CD14-positive monocyte (primary cell): ENCODE measurements at regions not wholly inside any gene's neighbourhood (a gene's known extent, or its start where the extent isn't known, plus 50 kb on each side); places are given as distances from the start of the nearest gene placed in this dataset.

Experiments used
- DNase-seq, 3 donors: peaks; one replicate each; pipeline ENCODE4 v3.0.0-alpha.2; 2011 to 2022
- H2AFZ ChIP-seq: 2 replicates; pipeline ENCODE4 v1.6.0; 2012; ENCODE audit warnings: mild to moderate bottlenecking, low read depth, low read length, inconsistent platforms; ENCODE audit not compliant: insufficient read depth, poor library complexity, severe bottlenecking
- H3K27ac ChIP-seq, 2 donors: 1 replicate in 1 of 2; 2 replicates in 1 of 2; pipeline ENCODE4 v1.5.1; 2012 to 2013; ENCODE audit warnings: low read length in 2 of 2, control low read depth in 1 of 2, inconsistent platforms in 1 of 2, low read depth in 1 of 2, mild to moderate bottlenecking in 1 of 2
- H3K27me3 ChIP-seq, 2 donors: one replicate each; pipeline versions ENCODE4 v1.6.0 to v1.6.1; 2011 to 2013; ENCODE audit warnings: low read length in 2 of 2; ENCODE audit not compliant: control insufficient read depth in 2 of 2, insufficient read depth in 2 of 2
- H3K36me3 ChIP-seq, 2 donors: replicated peaks in 1 of 2; 1 replicate in 1 of 2; 2 replicates in 1 of 2; pipeline versions ENCODE4 v1.5.1 to v1.6.1; 2012 to 2013; ENCODE audit warnings: low read length in 2 of 2, control low read depth in 1 of 2, inconsistent platforms in 1 of 2, mild to moderate bottlenecking in 1 of 2; ENCODE audit not compliant: insufficient read depth in 2 of 2, control insufficient read depth in 1 of 2
- H3K4me1 ChIP-seq, 2 donors: 1 replicate in 1 of 2; 2 replicates in 1 of 2; pipeline versions ENCODE4 v1.5.1 to v1.6.1; 2012 to 2013; ENCODE audit warnings: low read length in 2 of 2, control low read depth in 1 of 2, inconsistent platforms in 1 of 2, mild to moderate bottlenecking in 1 of 2, moderate library complexity in 1 of 2; ENCODE audit not compliant: insufficient read depth in 2 of 2, control insufficient read depth in 1 of 2
- H3K4me2 ChIP-seq: replicated peaks from 2 replicates; pipeline ENCODE3; 2012; ENCODE audit warnings: low read length, moderate library complexity, mild to moderate bottlenecking; ENCODE audit not compliant: poor library complexity, severe bottlenecking; ENCODE audit errors: extremely low read depth
- H3K4me3 ChIP-seq, 3 experiments: fragments of 200-600 bp in 1 of 3; sonication (generic) in 1 of 3; replicated peaks in 1 of 3; 1 replicate in 2 of 3; 2 replicates in 1 of 3; pipeline ENCODE4 v1.5.1; 2011 to 2013; ENCODE audit warnings: low read length in 3 of 3, mild to moderate bottlenecking in 3 of 3, control low read depth in 2 of 3, low read depth in 2 of 3, inconsistent platforms in 1 of 3, moderate library complexity in 1 of 3
- H3K79me2 ChIP-seq: 2 replicates; pipeline ENCODE4 v1.6.0; 2012; ENCODE audit warnings: mild to moderate bottlenecking, control low read depth, inconsistent platforms, low read length, moderate library complexity; ENCODE audit not compliant: insufficient read depth
- H3K9ac ChIP-seq: 2 replicates; pipeline ENCODE4 v1.6.0; 2017; ENCODE audit warnings: low read length, mild to moderate bottlenecking; ENCODE audit not compliant: insufficient read depth, poor library complexity, severe bottlenecking
- H3K9me3 ChIP-seq, 2 donors: replicated peaks in 1 of 2; 1 replicate in 1 of 2; 2 replicates in 1 of 2; pipeline versions ENCODE4 v1.5.1 to v1.6.1; 2012 to 2013; ENCODE audit warnings: low read length in 2 of 2, control low read depth in 1 of 2; ENCODE audit not compliant: control insufficient read depth in 1 of 2, insufficient read depth in 1 of 2
- H4K20me1 ChIP-seq: 2 replicates; pipeline ENCODE4 v1.6.0; 2012; ENCODE audit warnings: mild to moderate bottlenecking, low read length, control low read depth, moderate library complexity; ENCODE audit not compliant: insufficient read depth
- H3K27ac Mint-ChIP-seq, 7 donors: one replicate each; pipeline ENCODE4 v1.8.0; 2020; ENCODE audit warnings: mild to moderate bottlenecking in 7 of 7, mixed read lengths in 7 of 7, moderate library complexity in 6 of 7, inconsistent platforms in 2 of 7
- H3K27me3 Mint-ChIP-seq, 3 donors: one replicate each; pipeline ENCODE4 v1.8.0; 2021 to 2022; ENCODE audit warnings: low read depth in 3 of 3, mild to moderate bottlenecking in 3 of 3, mixed read lengths in 3 of 3, moderate library complexity in 3 of 3, inconsistent platforms in 1 of 3
- H3K36me3 Mint-ChIP-seq, 2 donors: one replicate each; pipeline ENCODE4 v1.8.0; 2020; ENCODE audit warnings: mixed read lengths in 2 of 2, inconsistent platforms in 1 of 2, mild to moderate bottlenecking in 1 of 2
- H3K4me1 Mint-ChIP-seq: one replicate; pipeline ENCODE4 v1.8.0; 2020; ENCODE audit warnings: mild to moderate bottlenecking, mixed read lengths
- H3K4me3 Mint-ChIP-seq, 2 donors: one replicate each; pipeline ENCODE4 v1.8.0; 2020; ENCODE audit warnings: mild to moderate bottlenecking in 2 of 2, mixed read lengths in 2 of 2, moderate library complexity in 1 of 2
- H3K9me3 Mint-ChIP-seq, 7 donors: one replicate each; pipeline ENCODE4 v1.8.0; 2020 to 2022; ENCODE audit warnings: mixed read lengths in 7 of 7, mild to moderate bottlenecking in 6 of 7, moderate library complexity in 6 of 7, inconsistent platforms in 2 of 7
- CTCF ChIP-seq: fragments of 200-600 bp; IDR thresholded peaks from one replicate; pipeline ENCODE4 v1.8.0; 2022; ENCODE audit warnings: antibody characterized with exemption, mild to moderate bottlenecking
- WGBS: methylation state at CpG from one replicate; pipeline ENCODE4 v1.1.5; 2013; ENCODE audit warnings: missing lambda C conversion rate; ENCODE audit not compliant: insufficient coverage; 5-methylcytosine and 5-hydroxymethylcytosine counted together
- intact Hi-C, 2 donors: fragments of 100-400 bp; cut with micrococcal nuclease; formaldehyde crosslinking; loops; one replicate each; pipeline versions ENCODE4 v1.15.0 to v1.15.1; 2023

GRCh38 chr18:25658476-25658875 is 306.5 kb upstream of the ZNF521 start:
- Histone ChIP-seq H3K9me3 (peaks cover 0 to 3% of the 10 kb centered on the region in 2 donors), H3K9ac (no peak overlapping the region), H3K79me2 (no peaks in the 10 kb centered on the region), H3K4me1 (no peaks in the 10 kb centered on the region), H3K4me2 (no peak overlapping the region), H3K36me3 (no peaks in the 10 kb centered on the region), H3K4me3 (no peak overlapping the region), H3K27me3 (no peaks in the 10 kb centered on the region), H3K27ac (no peak overlapping the region), H4K20me1 (no peaks in the 10 kb centered on the region), H2AFZ (no peak overlapping the region)
- no CpG with 5 or more reads among the region's 4 CpGs for WGBS
- no peak for DNase-seq
- Mint-ChIP-seq H3K27ac (no peak overlapping the region), H3K4me3 (no peak overlapping the region), H3K36me3 (no peaks in the 10 kb centered on the region), H3K9me3 (peaks cover 1 to 14% (median 5%) of the 10 kb centered on the region in 7 donors), H3K27me3 (peaks cover 0 to 2% (median 2%) of the 10 kb centered on the region in 3 donors), H3K4me1 (no peaks in the 10 kb centered on the region)
- intact Hi-C loops = no loop called here
- no peak for TF ChIP-seq CTCF

GRCh38 chr18:25651553-25651952 is 299.6 kb upstream of the ZNF521 start:
- Histone ChIP-seq H3K79me2 (no peaks in the 10 kb centered on the region), H3K9me3 (peaks cover 0 to 2% of the 10 kb centered on the region in 2 donors), H2AFZ (no peak overlapping the region), H3K4me3 (no peak overlapping the region), H3K27me3 (no peaks in the 10 kb centered on the region), H3K36me3 (no peaks in the 10 kb centered on the region), H3K4me2 (no peak overlapping the region), H3K27ac (no peak overlapping the region), H3K9ac (no peak overlapping the region), H3K4me1 (no peaks in the 10 kb centered on the region), H4K20me1 (no peaks in the 10 kb centered on the region)
- intact Hi-C loops = no loop called here
- Mint-ChIP-seq H3K27ac (no peak overlapping the region), H3K9me3 (peaks cover 2 to 21% (median 7%) of the 10 kb centered on the region in 7 donors), H3K27me3 (peaks cover 0 to 3% (median 0%) of the 10 kb centered on the region in 3 donors), H3K36me3 (no peaks in the 10 kb centered on the region), H3K4me1 (no peaks in the 10 kb centered on the region), H3K4me3 (no peak overlapping the region)
- no peak for TF ChIP-seq CTCF
- WGBS = no CpG with 5 or more reads among the region's 1 CpG
- no peak for DNase-seq
